ENCODE measurements at regions not wholly inside any gene's neighbourhood (a gene's known extent, or its start where the extent isn't known, plus 50 kb on each side); places are given as distances from the start of the nearest gene placed in this dataset.

GRCh38 chr15:92305343-92305742 is 88.3 kb upstream of the ST8SIA2 start:
- DNase-seq = no peak

- peak in 1 of 2 experiments; percentile 15 for DNase-seq
These were observed 87.0 kb upstream of the ST8SIA2 start for GRCh38 chr15:92306663-92307062.

DNA sequence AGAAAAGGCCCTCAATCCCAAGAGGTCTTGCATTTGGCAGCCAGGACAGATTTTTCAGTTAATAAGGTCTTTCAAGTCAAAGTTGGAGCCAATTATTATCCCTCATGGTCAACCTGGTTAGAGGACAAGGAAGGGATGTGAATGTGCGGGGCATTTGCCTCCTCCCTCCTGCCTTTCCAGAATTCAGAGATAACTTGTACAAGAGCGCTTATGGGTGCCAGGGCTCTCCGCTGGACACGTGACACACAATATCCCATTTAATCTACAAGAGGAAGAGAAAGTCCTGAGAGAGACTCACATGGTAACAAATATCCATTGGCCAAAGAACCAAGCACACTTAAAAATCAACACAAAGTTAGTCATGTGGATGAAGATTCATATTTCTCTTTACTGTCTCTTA is 78.5 kb upstream of the ST8SIA2 start:
- no peak for DNase-seq

DNA sequence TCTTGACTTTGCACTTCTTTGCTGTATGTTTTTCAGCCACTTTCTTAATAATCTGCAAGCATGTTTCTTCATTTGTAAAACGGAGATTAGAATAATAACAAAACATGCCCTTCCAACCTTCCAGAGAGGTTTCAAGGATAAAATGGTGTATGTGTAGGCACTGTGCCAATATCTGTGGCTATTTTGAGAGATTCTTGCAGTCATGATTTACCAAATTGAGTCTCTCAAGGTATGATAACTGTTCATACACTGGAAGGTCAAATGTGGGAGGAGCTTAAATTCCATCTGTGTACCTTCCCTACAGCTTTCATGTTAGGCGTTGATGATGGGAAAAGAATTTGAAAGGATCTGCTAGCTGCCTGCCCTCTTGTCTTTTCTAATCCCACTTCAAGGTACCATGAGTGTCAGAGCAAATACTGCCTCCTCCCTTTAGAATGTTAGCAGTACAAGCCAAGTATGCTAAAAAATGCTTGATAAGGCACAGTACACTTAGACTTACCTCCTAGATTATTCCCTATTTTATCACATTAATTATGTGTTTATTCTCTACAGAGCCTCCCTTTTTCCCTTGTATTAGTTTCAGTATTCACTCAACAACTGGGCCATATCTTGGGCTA is 78.0 kb upstream of the ST8SIA2 start:
- DNase-seq = no peak

GRCh38 chr15:92316586-92317295 is 76.9 kb upstream of the ST8SIA2 start:
- DNase-seq = no peak

GRCh38 chr15:92320012-92320699 is 73.5 kb upstream of the ST8SIA2 start:
- DNase-seq = no peak

DNA sequence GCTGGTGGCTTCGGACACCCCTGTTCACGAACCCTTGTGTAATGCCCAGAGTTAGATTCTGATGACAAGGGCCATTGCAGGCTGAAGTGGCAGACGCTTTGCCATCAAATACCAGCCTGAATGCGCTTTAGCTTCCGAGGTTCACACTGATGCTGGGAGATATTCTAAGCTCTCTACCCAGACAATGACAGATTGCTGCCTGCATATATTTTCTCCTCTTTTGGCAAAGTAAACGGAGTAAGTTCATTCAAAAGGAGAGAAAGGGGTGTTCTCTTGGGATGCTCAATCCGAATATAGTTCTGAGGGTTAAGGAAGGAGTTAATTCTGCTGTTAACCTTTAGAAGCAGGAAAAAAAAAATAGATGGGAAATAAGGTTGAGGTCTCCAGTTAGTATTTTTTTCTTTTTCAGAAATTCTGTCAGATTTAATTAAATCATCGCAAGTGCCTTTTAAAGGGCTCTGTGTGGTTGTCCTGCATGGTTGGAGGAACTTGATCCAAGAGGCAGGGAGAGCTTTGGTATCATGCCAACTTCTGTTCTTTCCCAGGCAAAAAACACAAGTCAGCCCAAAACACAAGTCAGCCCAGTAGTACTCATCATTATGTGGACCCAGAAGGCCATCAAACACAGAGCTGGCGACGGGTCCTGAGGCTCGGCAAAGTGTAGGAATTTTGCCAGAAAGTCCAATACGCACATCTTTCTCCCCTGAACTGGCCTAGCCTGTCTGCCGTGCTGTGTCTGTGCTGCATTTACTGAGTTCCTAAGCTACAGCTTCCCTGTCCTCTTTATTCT is 70.9 kb upstream of the ST8SIA2 start:
- peak; percentile 36 to 64 for DNase-seq

- peak in 1 of 2 experiments; percentile 21 for DNase-seq
These were observed 70.2 kb upstream of the ST8SIA2 start for GRCh38 chr15:92323525-92323924.

GRCh38 chr15:92324101-92324963 is 69.3 kb upstream of the ST8SIA2 start:
- DNase-seq = peak in 1 of 2 experiments; percentile 52

DNA sequence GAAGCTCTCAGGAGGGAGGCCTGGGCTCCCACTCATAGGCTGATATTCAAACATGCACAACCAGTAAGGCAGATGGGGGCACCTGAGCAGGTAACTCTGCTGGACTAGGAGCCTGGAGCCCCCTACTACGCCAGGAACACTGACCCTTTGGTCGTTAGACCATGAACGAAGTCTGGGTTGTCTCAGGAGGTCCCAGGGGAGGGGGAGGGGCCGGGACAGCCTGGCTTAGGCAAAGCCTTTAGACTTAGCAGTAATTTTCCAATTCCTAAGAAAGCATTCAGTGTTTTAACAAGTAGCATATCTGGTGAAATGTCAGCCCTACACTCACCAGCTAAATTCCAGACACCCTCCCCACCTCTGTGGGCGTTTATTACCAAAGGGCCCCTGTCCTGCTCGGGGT is 67.4 kb upstream of the ST8SIA2 start:
- no peak for DNase-seq

GRCh38 chr15:92327033-92327432 is 66.6 kb upstream of the ST8SIA2 start:
- no peak for DNase-seq

GRCh38 chr15:92328207-92328606 is 65.5 kb upstream of the ST8SIA2 start:
- DNase-seq = no peak

DNA sequence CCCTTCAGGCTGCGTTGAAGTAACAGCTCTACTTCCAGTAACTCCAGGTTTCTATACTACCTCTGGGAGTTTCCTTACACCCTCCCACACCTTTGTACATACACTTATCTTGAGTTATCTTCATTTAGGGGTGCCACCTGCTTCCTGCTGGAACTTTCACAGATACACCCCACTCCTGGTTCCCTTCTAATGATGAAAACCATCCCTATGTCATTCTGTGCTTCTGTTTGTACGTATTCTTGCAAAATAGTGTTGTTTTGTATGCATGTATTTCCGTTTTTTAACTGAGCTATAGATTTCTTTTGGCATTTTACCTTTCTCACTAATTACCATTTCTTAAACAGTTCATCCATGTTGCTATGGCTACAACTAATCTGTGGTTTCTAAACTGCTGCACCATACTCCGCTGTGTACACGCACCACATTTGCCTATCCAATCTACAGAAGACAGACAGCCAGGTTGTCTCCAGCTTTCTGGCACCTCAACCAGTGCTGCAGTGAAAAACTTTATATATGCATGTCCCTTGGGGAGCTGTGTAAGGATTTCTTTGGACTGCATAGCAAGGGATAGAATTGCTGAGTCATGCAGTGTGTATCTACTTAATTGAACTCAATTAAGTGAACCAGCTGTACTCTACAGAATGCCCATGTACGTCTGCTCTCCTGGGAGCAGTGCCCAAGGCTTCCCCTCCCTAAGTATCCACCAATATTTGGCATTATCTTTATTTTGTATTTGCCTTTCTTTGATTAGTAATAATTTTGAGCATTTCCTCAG is 61.4 kb upstream of the ST8SIA2 start:
- peak in 1 of 2 experiments; percentile 44 for DNase-seq

GRCh38 chr15:92333709-92334108 is 60.0 kb upstream of the ST8SIA2 start:
- DNase-seq = no peak

DNA sequence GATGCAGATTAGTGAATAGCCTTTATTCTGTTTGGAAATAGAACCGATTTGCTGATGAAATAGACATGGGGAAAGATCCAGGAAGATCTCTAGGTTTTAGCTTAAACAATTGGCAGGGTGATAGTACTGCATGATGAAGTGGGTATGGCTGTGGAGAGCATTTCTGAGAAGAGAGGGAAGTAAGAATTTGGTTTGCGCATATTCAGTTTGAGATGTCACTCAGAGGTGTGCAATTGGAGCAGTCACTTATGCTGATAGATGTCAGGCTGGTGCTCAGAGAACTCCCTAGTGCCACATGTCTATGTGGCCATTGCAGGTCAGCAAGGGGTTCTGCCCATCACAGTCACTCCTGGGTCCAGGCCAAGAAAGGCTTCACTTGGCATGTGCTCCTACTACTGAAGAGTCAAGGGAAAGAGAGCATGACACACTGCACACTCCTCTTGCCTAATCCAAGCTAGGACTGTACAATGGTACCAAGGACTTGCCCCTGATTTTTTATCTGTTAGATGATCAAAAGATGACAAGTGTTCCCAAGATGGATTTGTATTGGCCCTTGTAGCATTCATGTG is 57.2 kb upstream of the ST8SIA2 start:
- no peak for DNase-seq

DNA sequence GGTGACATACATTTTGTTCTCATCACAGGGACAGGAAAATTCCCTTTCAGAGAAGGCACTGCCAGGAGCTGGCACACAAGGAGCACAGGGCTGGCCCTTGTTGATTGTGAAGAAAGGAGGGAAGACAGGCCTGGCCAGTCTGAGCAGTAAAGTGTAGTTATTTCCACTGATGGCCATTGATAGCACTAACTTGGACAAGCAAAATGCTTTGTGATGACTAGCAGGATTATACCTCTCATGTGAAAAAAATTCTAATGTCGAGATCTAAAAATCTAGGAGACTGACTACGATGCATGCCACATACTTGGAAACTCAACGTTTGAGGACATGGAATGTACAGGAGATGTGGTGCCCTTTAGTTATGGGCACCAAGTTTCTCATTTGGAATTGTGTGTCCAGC is 54.3 kb upstream of the ST8SIA2 start:
- no peak for DNase-seq

All from NCI-H446 (cell line).